CD4-positive, alpha-beta memory T cell (primary cell): ENCODE measurements at regions not wholly inside any gene's neighbourhood (a gene's known extent, or its start where the extent isn't known, plus 50 kb on each side); places are given as distances from the start of the nearest gene placed in this dataset.
"Not testable (repeated sequence)": the region's sequence is repeated elsewhere in the genome, so short reads cannot be mapped to it uniquely, and the experiment has no call there.

Source experiments
- CTCF ChIA-PET: fragments of 350-600 bp; sonication (Branson Sonifier 250); formaldehyde crosslinking; loops from one replicate; lab custom pipeline; 2021; ENCODE audit warnings: inconsistent platforms; ENCODE audit not compliant: partially characterized antibody; lab: Charles Lee
- POLR2A ChIA-PET: fragments of 350-600 bp; sonication (Branson Sonifier 250); formaldehyde crosslinking; loops from one replicate; lab custom pipeline; 2021; ENCODE audit not compliant: partially characterized antibody; lab: Charles Lee
- DNase-seq, 5 donors: peaks; one replicate each; pipeline versions ENCODE4 v3.0.0 to v3.0.0-alpha.2; 2020 to 2022; ENCODE audit warnings: mixed read lengths in 1 of 5
- H3K27ac ChIP-seq: one replicate; pipeline ENCODE4 v1.7.0; 2013; ENCODE audit warnings: low read depth, low read length
- H3K27me3 ChIP-seq: 2 replicates; pipeline ENCODE4 v1.7.0; 2013; ENCODE audit warnings: mild to moderate bottlenecking, low read length, moderate library complexity; ENCODE audit not compliant: insufficient read depth
- H3K36me3 ChIP-seq: 2 replicates; pipeline ENCODE4 v1.7.0; 2013; ENCODE audit warnings: mild to moderate bottlenecking, low read length, moderate library complexity; ENCODE audit not compliant: insufficient read depth
- H3K4me1 ChIP-seq: 2 replicates; pipeline ENCODE4 v1.7.0; 2013; ENCODE audit warnings: mild to moderate bottlenecking, low read length, moderate library complexity; ENCODE audit not compliant: insufficient read depth
- H3K4me3 ChIP-seq, 2 donors: one replicate each; pipeline ENCODE4 v1.7.0; 2013; ENCODE audit warnings: low read length in 2 of 2, mild to moderate bottlenecking in 1 of 2
- H3K9me3 ChIP-seq, 2 donors: one replicate each; pipeline ENCODE4 v1.7.0; 2013; ENCODE audit warnings: low read length in 2 of 2, control low read depth in 1 of 2; ENCODE audit not compliant: control insufficient read depth in 1 of 2
- H3K27ac Mint-ChIP-seq, 7 donors: one replicate each; pipeline ENCODE4 v1.8.0; 2020 to 2021; ENCODE audit warnings: mixed read lengths in 7 of 7, mild to moderate bottlenecking in 6 of 7, inconsistent platforms in 3 of 7, moderate library complexity in 3 of 7
- H3K27me3 Mint-ChIP-seq, 2 donors: one replicate each; pipeline ENCODE4 v1.8.0; 2020 to 2021; ENCODE audit warnings: mixed read lengths in 2 of 2
- H3K36me3 Mint-ChIP-seq, 2 donors: one replicate each; pipeline ENCODE4 v1.8.0; 2020 to 2021; ENCODE audit warnings: mixed read lengths in 2 of 2, inconsistent platforms in 1 of 2, mild to moderate bottlenecking in 1 of 2
- H3K4me1 Mint-ChIP-seq, 4 donors: one replicate each; pipeline ENCODE4 v1.8.0; 2020 to 2021; ENCODE audit warnings: mixed read lengths in 4 of 4, mild to moderate bottlenecking in 1 of 4
- H3K4me3 Mint-ChIP-seq, 8 donors: one replicate each; pipeline ENCODE4 v1.8.0; 2020 to 2021; ENCODE audit warnings: mixed read lengths in 8 of 8, mild to moderate bottlenecking in 7 of 8, moderate library complexity in 6 of 8, inconsistent platforms in 3 of 8
- H3K9me3 Mint-ChIP-seq, 8 donors: one replicate each; pipeline ENCODE4 v1.8.0; 2020 to 2021; ENCODE audit warnings: mixed read lengths in 8 of 8, mild to moderate bottlenecking in 5 of 8, inconsistent platforms in 3 of 8, moderate library complexity in 1 of 8
- intact Hi-C: fragments of 100-400 bp; cut with micrococcal nuclease; formaldehyde crosslinking; loops from one replicate; pipeline ENCODE4 v1.15.1; 2023

DNA sequence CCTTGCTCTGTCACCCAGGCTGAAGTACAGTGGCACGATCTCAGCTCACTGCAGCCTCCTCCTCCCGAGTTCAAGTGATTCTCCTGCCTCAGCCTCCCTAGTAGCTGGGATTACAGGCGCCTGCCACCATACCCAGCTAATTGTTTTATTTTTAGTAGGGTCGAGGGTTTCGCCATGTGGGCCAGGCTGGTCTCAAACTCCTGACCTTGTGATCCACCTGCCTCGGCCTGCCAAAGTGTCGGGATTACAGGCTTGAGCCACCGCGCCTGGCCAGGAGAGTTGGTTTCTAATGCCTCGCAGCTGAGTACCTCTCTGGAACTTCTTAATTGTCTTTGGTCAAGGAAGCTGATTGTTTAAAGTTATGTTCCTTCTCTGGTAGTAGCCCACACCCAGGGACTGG lies 702.7 kb upstream of the SLITRK6 start:
- H3K4me1 Mint-ChIP-seq, H3K27me3 ChIP-seq, H3K4me1 ChIP-seq, POLR2A ChIA-PET, H3K36me3 Mint-ChIP-seq, H3K4me3 Mint-ChIP-seq, H3K27me3 Mint-ChIP-seq, H3K9me3 ChIP-seq, H3K27ac ChIP-seq, DNase-seq, H3K27ac Mint-ChIP-seq, intact Hi-C loops, CTCF ChIA-PET, H3K36me3 ChIP-seq, H3K4me3 ChIP-seq: not testable (repeated sequence)
- peaks cover 2 to 15% (median 8%) of the 10 kb centered on the region in 8 donors for H3K9me3 Mint-ChIP-seq

DNA sequence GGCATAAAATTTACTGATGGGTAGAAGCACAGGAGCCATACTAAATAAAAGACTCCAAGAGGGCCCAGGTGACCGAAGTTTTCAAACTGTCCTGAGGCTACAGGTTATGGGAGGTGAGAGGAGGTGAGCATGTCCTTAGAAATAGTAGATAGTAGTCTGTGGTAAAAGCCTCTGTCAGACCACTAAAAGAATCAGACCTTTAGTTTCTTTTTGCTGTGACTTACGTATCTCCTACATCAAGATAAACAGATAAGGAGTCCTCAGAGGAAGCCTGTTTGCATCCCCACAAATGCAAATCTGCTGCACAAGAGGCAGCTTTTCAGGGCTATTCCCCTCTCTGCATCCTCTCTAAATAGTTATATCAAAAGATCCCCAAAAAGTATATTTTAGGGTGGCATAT lies 711.6 kb upstream of the SLITRK6 start:
- Histone ChIP-seq H3K27me3 (no peaks in the 10 kb centered on the region), H3K36me3 (no peaks in the 10 kb centered on the region), H3K4me1 (no peaks in the 10 kb centered on the region), H3K9me3 (no peaks in the 10 kb centered on the region), H3K4me3 (no peak overlapping the region), H3K27ac (no peak overlapping the region)
- ChIA-PET CTCF (no interaction called here), POLR2A (no interaction called here)
- Mint-ChIP-seq H3K4me3 (no peak overlapping the region), H3K36me3 (peaks cover 0 to 5% of the 10 kb centered on the region in 2 donors), H3K9me3 (peaks cover 0 to 16% (median 10%) of the 10 kb centered on the region in 8 donors), H3K27ac (no peak overlapping the region), H3K4me1 (no peaks in the 10 kb centered on the region), H3K27me3 (no peaks in the 10 kb centered on the region)
- DNase-seq, result no peak
- intact Hi-C loops, result no loop called here

DNA sequence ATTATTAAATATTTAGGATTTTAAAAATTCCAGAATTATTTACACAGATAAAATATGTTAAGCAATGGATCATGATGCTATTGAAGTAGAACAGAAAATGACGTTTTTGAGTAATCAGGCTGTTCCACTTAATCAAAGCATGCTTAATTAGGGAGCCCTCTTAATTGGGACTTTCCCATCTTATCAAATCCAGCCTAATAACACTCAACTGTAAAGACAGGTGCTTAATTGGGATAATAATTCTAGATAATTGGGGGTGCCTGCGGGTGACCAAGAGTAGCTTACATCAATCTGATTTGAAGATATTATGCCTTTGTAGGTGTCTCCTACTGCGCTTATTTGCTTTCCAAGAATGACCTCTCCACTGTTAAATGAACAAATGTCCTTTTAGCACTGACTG lies 742.2 kb upstream of the SLITRK6 start:
- no peaks in the 10 kb centered on the region for H3K36me3 Mint-ChIP-seq
- peaks cover 0 to 9% (median 1%) of the 10 kb centered on the region in 8 donors for H3K9me3 Mint-ChIP-seq
- no peak overlapping the region for H3K4me3 ChIP-seq
- H3K27ac ChIP-seq, result no peak overlapping the region
- ChIA-PET CTCF (no interaction called here), POLR2A (no interaction called here)
- intact Hi-C loops, result no loop called here
- no peaks in the 10 kb centered on the region for H3K27me3 ChIP-seq
- no peaks in the 10 kb centered on the region for H3K36me3 ChIP-seq
- no peaks in the 10 kb centered on the region for H3K9me3 ChIP-seq
- H3K4me3 Mint-ChIP-seq, result no peak overlapping the region
- no peaks in the 10 kb centered on the region for H3K4me1 Mint-ChIP-seq
- no peaks in the 10 kb centered on the region for H3K27me3 Mint-ChIP-seq
- H3K4me1 ChIP-seq, result no peaks in the 10 kb centered on the region
- no peak for DNase-seq
- H3K27ac Mint-ChIP-seq, result no peak overlapping the region

DNA sequence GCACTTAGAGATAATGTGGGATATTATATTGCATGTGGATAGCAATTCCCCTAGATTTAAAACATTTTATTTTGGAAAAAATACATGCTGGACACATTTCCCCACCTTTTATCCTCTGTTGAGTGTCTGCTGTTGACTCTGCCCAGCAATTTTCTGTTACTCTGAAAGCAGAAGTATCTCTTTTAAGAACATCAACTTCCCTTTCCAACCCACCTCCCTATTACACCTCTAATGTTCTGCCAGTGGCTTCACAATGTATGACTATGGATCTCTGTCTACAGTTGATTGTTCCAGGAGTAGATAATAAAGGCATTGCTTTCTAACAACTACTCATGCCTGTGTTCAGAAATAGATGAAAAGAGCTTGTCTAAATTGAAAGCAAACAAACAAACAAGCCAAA lies 754.8 kb upstream of the SLITRK6 start:
- H3K27me3 Mint-ChIP-seq, result no peaks in the 10 kb centered on the region
- peaks cover 0 to 4% (median 0%) of the 10 kb centered on the region in 4 donors for H3K4me1 Mint-ChIP-seq
- intact Hi-C loops, result no loop called here

GRCh38 chr13:86559901-86560300 lies 760.7 kb upstream of the SLITRK6 start:
- H3K27ac ChIP-seq, result no peak overlapping the region
- Mint-ChIP-seq H3K36me3 (no peaks in the 10 kb centered on the region), H3K27me3 (no peaks in the 10 kb centered on the region), H3K4me1 (no peaks in the 10 kb centered on the region), H3K27ac (no peak overlapping the region), H3K4me3 (no peak overlapping the region), H3K9me3 (peaks cover 0 to 10% (median 7%) of the 10 kb centered on the region in 8 donors)
- POLR2A ChIA-PET, result no interaction called here
- no peaks in the 10 kb centered on the region for H3K4me1 ChIP-seq
- H3K9me3 ChIP-seq, result no peaks in the 10 kb centered on the region
- no peak overlapping the region for H3K4me3 ChIP-seq
- H3K27me3 ChIP-seq, result no peaks in the 10 kb centered on the region
- intact Hi-C loops, result no loop called here
- CTCF ChIA-PET, result no interaction called here
- no peak for DNase-seq
- no peaks in the 10 kb centered on the region for H3K36me3 ChIP-seq

More for the DNA sequence above, 754.8 kb upstream of the SLITRK6 start:
- CTCF ChIA-PET, result no interaction called here
- no peak overlapping the region for H3K27ac ChIP-seq
- Mint-ChIP-seq H3K9me3 (peaks cover 2 to 14% (median 7%) of the 10 kb centered on the region in 8 donors), H3K4me3 (no peak overlapping the region), H3K36me3 (no peaks in the 10 kb centered on the region), H3K27ac (no peak overlapping the region)
- no peak for DNase-seq
- no peaks in the 10 kb centered on the region for H3K4me1 ChIP-seq
- no peaks in the 10 kb centered on the region for H3K36me3 ChIP-seq
- H3K4me3 ChIP-seq, result no peak overlapping the region
- H3K27me3 ChIP-seq, result no peaks in the 10 kb centered on the region
- POLR2A ChIA-PET, result no interaction called here
- H3K9me3 ChIP-seq, result no peaks in the 10 kb centered on the region

DNA sequence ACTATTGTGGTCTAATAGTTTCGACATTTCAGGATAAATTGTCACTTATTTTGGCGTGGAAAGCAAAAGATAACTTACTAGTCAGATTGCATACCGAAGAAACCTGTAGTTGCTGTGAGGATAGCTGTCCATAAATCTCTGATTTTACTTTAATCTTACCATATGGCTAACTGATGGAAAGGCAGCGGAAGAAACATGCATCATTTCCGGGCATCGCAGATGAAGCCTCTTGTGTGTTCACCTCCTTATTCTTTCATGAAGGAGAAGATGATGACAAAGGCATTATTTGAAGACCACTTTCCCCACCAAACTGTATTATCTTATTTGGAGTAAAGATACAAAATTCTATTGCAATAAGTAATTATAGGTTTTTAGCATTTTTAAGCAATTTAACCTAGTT lies 763.6 kb upstream of the SLITRK6 start:
- Histone ChIP-seq H3K4me3 (no peak overlapping the region), H3K27me3 (no peaks in the 10 kb centered on the region), H3K36me3 (no peaks in the 10 kb centered on the region), H3K27ac (no peak overlapping the region), H3K9me3 (no peaks in the 10 kb centered on the region), H3K4me1 (no peaks in the 10 kb centered on the region)
- Mint-ChIP-seq H3K9me3 (peaks cover 0 to 16% (median 6%) of the 10 kb centered on the region in 8 donors), H3K36me3 (no peaks in the 10 kb centered on the region), H3K27me3 (no peaks in the 10 kb centered on the region), H3K4me1 (no peaks in the 10 kb centered on the region), H3K4me3 (no peak overlapping the region), H3K27ac (no peak overlapping the region)
- intact Hi-C loops, result no loop called here
- no peak for DNase-seq
- CTCF ChIA-PET, result no interaction called here
- POLR2A ChIA-PET, result no interaction called here

- no peaks in the 10 kb centered on the region for H3K36me3 Mint-ChIP-seq
- Histone ChIP-seq H3K36me3 (no peaks in the 10 kb centered on the region), H3K27me3 (no peaks in the 10 kb centered on the region), H3K4me1 (no peaks in the 10 kb centered on the region), H3K27ac (no peak overlapping the region), H3K9me3 (no peaks in the 10 kb centered on the region), H3K4me3 (no peak overlapping the region)
- no peaks in the 10 kb centered on the region for H3K27me3 Mint-ChIP-seq
- no peak overlapping the region for H3K27ac Mint-ChIP-seq
- intact Hi-C loops, result no loop called here
- no peaks in the 10 kb centered on the region for H3K4me1 Mint-ChIP-seq
- POLR2A ChIA-PET, result no interaction called here
- CTCF ChIA-PET, result no interaction called here
- H3K4me3 Mint-ChIP-seq, result no peak overlapping the region
- no peak for DNase-seq
- H3K9me3 Mint-ChIP-seq, result peaks cover 0 to 16% (median 6%) of the 10 kb centered on the region in 8 donors
Measured at GRCh38 chr13:86563308-86563707, 764.1 kb upstream of the SLITRK6 start.

- Mint-ChIP-seq H3K4me1 (no peaks in the 10 kb centered on the region), H3K27ac (no peak overlapping the region), H3K4me3 (no peak overlapping the region), H3K27me3 (no peaks in the 10 kb centered on the region), H3K9me3 (peaks cover 2 to 24% (median 7%) of the 10 kb centered on the region in 8 donors), H3K36me3 (no peaks in the 10 kb centered on the region)
- DNase-seq, result no peak
- intact Hi-C loops, result no loop called here
- no peak overlapping the region for H3K4me3 ChIP-seq
- no peaks in the 10 kb centered on the region for H3K4me1 ChIP-seq
- no peaks in the 10 kb centered on the region for H3K36me3 ChIP-seq
- H3K9me3 ChIP-seq, result no peaks in the 10 kb centered on the region
- ChIA-PET POLR2A (no interaction called here), CTCF (no interaction called here)
- no peak overlapping the region for H3K27ac ChIP-seq
- H3K27me3 ChIP-seq, result no peaks in the 10 kb centered on the region
Measured at GRCh38 chr13:86567119-86567518, 767.9 kb upstream of the SLITRK6 start.
